ENCODE measurements at regions not wholly inside any gene's neighbourhood (a gene's known extent, or its start where the extent isn't known, plus 50 kb on each side); places are given as distances from the start of the nearest gene placed in this dataset.

- no peak for DNase-seq (ENCODE audit: low spot score)
- Mint-ChIP-seq H3K36me3 (ENCODE audit: low read depth) (no peaks in the 10 kb centered on the region), H3K27me3 (ENCODE audit: low read depth) (no peaks in the 10 kb centered on the region), H3K9me3 (ENCODE audit: low read depth) (no peaks in the 10 kb centered on the region), H3K4me1 (ENCODE audit: low read depth) (peaks cover 24% of the 10 kb centered on the region), H3K4me3 (ENCODE audit: unreplicated experiment) (no peak overlapping the region), H3K27ac (ENCODE audit: unreplicated experiment) (no peak overlapping the region)
- no peak for TF ChIP-seq CTCF (IDR thresholded peaks at IDR 0.05)
These were observed 533.3 kb upstream of the CXADR start for GRCh38 chr21:16979574-16979973.

GRCh38 chr21:16983420-16983819 is 529.4 kb upstream of the CXADR start:
- no peak overlapping the region for H3K27ac Mint-ChIP-seq (ENCODE audit: unreplicated experiment)
- no peak for DNase-seq (ENCODE audit: low spot score)
- H3K4me3 Mint-ChIP-seq (ENCODE audit: unreplicated experiment) = no peak overlapping the region
- H3K27me3 Mint-ChIP-seq (ENCODE audit: low read depth) = no peaks in the 10 kb centered on the region
- H3K9me3 Mint-ChIP-seq (ENCODE audit: low read depth) = peaks cover 8% of the 10 kb centered on the region
- no peak for TF ChIP-seq CTCF (IDR thresholded peaks at IDR 0.05)
- no peaks in the 10 kb centered on the region for H3K4me1 Mint-ChIP-seq (ENCODE audit: low read depth)
- no peaks in the 10 kb centered on the region for H3K36me3 Mint-ChIP-seq (ENCODE audit: low read depth)

- peaks cover 2% of the 10 kb centered on the region for H3K36me3 Mint-ChIP-seq (ENCODE audit: low read depth)
- DNase-seq (ENCODE audit: low spot score) = no peak
- TF ChIP-seq CTCF (IDR thresholded peaks at IDR 0.05) = no peak
- no peaks in the 10 kb centered on the region for H3K27me3 Mint-ChIP-seq (ENCODE audit: low read depth)
- no peak overlapping the region for H3K27ac Mint-ChIP-seq (ENCODE audit: unreplicated experiment)
- peaks cover 13% of the 10 kb centered on the region for H3K4me1 Mint-ChIP-seq (ENCODE audit: low read depth)
- H3K4me3 Mint-ChIP-seq (ENCODE audit: unreplicated experiment) = no peak overlapping the region
- peaks cover 14% of the 10 kb centered on the region for H3K9me3 Mint-ChIP-seq (ENCODE audit: low read depth)
These were observed 520.4 kb upstream of the CXADR start for GRCh38 chr21:16992448-16992847.

GRCh38 chr21:16993416-16994038 is 519.3 kb upstream of the CXADR start:
- TF ChIP-seq CTCF (IDR thresholded peaks at IDR 0.05) = no peak
- Mint-ChIP-seq H3K9me3 (ENCODE audit: low read depth) (peaks cover 10% of the 10 kb centered on the region), H3K27ac (ENCODE audit: unreplicated experiment) (no peak overlapping the region), H3K4me1 (ENCODE audit: low read depth) (peaks cover 13% of the 10 kb centered on the region), H3K36me3 (ENCODE audit: low read depth) (peaks cover 2% of the 10 kb centered on the region), H3K4me3 (ENCODE audit: unreplicated experiment) (no peak overlapping the region), H3K27me3 (ENCODE audit: low read depth) (no peaks in the 10 kb centered on the region)
- DNase-seq (ENCODE audit: low spot score) = no peak

GRCh38 chr21:17002594-17003257 is 510.1 kb upstream of the CXADR start:
- Mint-ChIP-seq H3K4me3 (ENCODE audit: unreplicated experiment) (peak overlapping the region; percentile 4), H3K27me3 (ENCODE audit: low read depth) (no peaks in the 10 kb centered on the region), H3K27ac (ENCODE audit: unreplicated experiment) (peak overlapping the region; percentile 95), H3K4me1 (ENCODE audit: low read depth) (peaks cover 35% of the 10 kb centered on the region), H3K36me3 (ENCODE audit: low read depth) (no peaks in the 10 kb centered on the region), H3K9me3 (ENCODE audit: low read depth) (peaks cover 2% of the 10 kb centered on the region)
- DNase-seq (ENCODE audit: low spot score) = no peak
- TF ChIP-seq CTCF (IDR thresholded peaks at IDR 0.05) = no peak

Measured in chondrocyte (in vitro differentiated cells).